DOHH2 (cell line): ENCODE measurements at regions not wholly inside any gene's neighbourhood (a gene's known extent, or its start where the extent isn't known, plus 50 kb on each side); places are given as distances from the start of the nearest gene placed in this dataset.

Experiments used
- CTCF ChIP-seq: fragments of 200-600 bp; sonication (generic); IDR thresholded peaks from one replicate; pipeline ENCODE4 v1.5.1; 2014; ENCODE audit warnings: antibody characterized with exemption, mild to moderate bottlenecking, low read depth, low read length; ENCODE audit not compliant: poor library complexity, severe bottlenecking
- EZH2phosphoT487 ChIP-seq: fragments of 200-600 bp; sonication (generic); IDR thresholded peaks from 2 replicates; pipeline ENCODE4 v1.6.1; 2017; ENCODE audit warnings: borderline replicate concordance, mild to moderate bottlenecking, antibody characterized with exemption, low read length, moderate library complexity, mixed read lengths

DNA sequence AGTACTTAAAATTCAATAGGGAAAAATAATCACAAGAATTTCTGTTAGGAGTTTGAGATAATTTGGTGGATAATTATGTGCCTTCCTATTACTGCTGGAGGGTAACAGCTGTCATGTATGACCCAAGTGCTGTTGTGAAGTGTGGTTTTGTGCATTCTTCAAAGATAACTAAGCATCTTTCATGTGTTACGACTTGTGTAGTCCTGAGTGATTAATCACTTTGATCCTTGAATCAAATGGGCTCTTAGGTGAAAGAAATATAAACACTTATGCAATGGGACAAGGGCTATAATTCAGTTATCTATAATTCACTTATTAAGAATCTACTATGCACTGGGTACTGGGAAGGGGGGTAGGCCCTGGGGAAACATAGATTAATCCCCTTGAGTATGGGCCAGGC, 89.0 kb downstream of the CH25H start:
- TF ChIP-seq CTCF = no peak
- no peak for TF ChIP-seq EZH2phosphoT487
